HG03565 (cell line): ENCODE measurements at regions not wholly inside any gene's neighbourhood (a gene's known extent, or its start where the extent isn't known, plus 50 kb on each side); places are given as distances from the start of the nearest gene placed in this dataset.
A peak's percentile ranks its signal among the peaks of the same experiment; 100 is the strongest.

Source experiments
- ATAC-seq: cut with Tn5 transposase; IDR thresholded peaks from one replicate; pipeline ENCODE4 v1.9.1; 2021; ENCODE audit warnings: mild to moderate bottlenecking, moderate library complexity; ENCODE audit not compliant: unreplicated experiment

DNA sequence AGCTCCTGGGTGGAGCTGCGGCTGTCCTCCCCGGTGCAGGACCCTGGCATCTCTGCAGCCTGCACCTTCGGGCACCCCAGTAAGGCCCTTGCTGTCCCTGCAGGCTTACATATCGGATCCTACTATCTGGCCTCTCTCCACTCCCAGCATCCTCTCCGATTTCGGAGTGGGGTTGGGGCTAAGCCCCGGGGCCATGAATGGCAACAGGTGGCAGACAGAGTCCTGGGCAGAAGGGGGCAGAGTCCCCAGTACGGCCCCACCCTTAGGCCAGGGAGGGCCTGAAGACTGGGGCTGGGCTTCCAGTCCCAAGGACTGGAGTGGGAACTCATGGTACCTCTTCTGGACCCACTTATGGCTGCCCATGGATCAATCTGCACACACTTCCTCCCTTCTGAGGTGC is 180.4 kb upstream of the MC4R start:
- no peak for ATAC-seq

DNA sequence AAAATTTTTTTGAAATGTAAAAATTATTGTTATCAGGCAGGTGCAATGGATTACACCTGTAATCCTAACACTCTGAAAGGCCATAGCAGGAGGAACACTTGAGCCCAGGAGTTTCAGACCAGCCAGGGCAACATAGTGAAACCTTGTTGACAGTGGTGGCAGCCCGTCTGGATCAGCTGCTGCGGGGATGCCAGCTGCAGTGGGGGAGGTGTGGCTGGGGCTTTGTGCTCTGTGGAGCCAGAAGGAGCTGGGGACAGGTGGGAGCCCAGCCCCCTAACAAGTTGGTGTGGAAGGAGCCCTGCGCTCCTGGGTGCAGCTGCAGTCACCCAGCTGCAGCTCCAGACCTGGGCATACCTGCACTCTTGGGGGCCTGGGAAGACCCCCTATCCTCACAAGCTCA is 182.4 kb upstream of the MC4R start:
- ATAC-seq, result no peak

DNA sequence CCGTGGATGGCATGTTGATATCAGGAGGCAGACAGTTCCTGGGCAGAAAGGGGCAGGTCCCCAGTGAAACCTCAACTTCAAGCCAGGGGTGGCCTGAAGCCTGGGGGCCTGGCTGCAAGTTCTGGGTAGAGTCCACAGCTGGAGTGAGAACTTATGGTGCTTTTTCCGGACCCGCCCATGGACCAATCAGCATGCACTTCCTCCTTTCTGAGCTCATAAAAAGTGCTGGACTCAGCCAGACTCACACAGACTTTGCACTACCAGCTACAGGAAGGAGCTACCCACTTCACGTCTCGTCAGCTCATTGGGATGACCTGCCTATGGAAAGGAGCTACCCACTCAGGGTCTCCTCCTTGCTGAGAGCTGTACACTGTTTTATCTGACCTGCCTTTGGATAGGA is 183.1 kb upstream of the MC4R start:
- ATAC-seq, result no peak

DNA sequence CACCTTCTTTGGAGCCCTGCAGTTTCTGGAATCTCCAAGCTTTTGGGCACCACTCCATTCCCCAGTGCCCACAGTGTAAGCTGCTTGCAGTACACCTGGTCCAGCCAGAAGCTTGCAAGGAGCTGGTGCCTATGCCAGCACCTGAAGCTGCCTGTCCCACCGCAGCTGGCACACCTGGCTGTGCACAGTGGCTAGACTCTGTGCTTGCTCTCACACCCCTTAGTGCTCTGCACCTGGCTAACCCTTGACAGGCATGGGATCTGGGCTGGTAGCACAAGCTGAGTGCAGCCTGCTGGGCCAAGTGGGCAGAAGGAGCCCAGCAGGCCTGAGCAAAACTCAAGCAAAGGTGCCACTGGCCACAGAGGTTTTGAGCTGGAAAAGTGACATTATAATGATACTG is 183.8 kb upstream of the MC4R start:
- no peak for ATAC-seq

DNA sequence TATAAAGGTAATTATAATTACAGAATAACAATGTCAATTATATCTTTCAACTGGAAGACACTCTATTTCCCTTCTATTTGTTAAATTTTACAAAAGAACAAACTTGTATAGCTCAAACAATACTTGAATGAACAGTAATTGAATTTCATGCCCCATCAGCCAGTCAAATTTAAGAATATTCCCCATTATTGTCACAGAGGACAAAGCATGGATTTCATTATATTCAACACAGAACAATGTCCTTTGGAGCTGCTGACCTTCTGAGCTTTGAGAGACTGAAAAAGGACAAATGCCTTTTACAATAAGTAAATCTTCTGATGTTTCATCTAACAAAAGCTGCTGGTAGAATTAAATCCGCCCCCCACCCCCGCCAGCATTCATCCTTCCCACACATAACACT is 187.5 kb upstream of the MC4R start:
- ATAC-seq, result no peak

DNA sequence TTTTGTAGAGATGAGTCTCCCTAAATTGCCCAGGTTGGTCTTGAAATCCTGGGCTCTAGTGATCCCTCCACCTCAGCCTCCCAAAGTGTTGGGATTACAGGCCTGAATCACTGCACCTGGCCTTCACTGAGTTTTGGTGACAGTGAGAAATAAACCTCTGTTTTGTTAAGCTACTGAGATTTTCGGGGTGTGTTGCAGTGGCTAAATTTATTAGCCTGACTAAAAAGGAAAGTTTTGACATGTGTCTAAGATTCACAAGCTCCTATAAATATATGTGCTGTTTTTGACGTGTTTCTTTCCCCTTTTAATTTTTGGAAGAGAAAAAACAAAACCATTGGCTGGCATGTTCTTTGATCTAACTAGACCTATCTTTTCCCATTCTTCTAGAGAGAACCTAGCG is 190.5 kb upstream of the MC4R start:
- ATAC-seq, result no peak

DNA sequence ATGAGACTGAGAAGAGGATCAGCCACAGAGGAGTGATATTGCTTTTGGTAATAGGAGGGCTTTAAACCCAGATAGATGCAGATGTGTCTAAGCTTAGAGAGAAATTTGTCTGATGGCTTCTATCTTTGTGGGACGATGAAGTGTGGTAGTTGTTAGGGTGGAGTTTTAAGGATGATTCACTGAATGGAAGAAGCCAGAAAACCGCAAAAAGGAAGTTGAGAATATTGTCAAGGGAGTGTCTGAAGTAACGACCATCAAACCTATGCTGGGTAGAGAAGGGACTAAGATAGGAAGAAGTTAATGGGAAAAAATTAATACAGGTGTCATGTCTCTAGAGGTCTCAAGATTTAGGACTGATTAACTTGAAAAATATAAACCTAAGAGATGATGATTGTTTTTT is 195.6 kb upstream of the MC4R start:
- no peak for ATAC-seq

DNA sequence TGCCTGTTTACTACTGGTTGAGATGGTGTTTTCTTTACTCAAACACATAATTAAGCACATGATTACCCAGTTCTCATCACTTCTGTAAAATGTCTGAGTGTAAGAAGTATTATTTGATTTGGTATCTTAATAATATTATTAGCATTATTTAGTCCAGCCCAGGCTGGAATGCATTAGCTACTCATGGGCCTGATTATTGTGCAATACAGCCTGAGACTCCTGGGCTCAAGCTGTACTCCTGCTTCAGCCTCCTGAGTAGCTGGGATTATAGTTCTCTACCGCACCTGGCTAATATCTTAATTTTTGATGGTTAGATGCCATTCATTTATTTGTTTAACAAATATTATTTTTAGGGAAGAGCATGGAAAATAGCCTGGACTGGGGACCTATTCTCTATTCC is 197.6 kb upstream of the MC4R start:
- no peak for ATAC-seq

DNA sequence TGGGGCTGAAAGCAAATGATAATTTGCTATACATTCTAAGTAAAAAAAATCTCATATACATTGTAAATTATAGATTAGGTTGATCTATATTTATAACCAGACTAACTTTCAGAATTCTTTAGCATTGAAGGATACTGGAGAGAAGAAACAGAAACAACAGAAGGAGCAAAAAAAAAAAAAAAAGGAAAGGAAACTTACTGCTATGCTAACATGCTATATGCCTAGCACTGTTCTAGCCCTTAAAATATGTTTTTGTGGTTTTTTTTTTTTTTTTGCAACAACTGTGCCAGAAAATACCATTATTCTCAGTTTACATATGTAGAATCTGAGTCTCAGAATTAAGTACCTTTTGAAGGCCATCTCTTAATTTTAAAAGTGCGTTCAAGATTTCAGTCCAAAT is 204.9 kb upstream of the MC4R start:
- no peak for ATAC-seq

DNA sequence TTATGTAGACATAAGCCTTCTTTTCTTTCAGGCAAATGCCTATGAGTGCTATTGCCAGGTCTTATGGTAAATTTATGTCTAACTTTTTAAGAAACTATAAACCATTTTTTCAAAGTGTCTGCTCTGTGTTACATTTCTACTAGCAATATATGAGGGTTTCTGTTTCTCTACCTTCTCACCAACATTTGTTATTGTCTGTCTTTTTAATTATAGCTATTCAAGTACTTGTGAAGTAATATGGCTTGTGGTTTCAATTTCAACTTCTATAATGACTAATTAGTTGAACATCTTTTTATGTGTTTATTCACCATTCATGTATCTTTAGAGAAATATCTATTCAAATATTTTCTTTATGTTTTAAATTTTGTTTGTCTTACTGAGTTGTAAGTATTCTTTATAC is 213.1 kb upstream of the MC4R start:
- peak; percentile 45 for ATAC-seq

DNA sequence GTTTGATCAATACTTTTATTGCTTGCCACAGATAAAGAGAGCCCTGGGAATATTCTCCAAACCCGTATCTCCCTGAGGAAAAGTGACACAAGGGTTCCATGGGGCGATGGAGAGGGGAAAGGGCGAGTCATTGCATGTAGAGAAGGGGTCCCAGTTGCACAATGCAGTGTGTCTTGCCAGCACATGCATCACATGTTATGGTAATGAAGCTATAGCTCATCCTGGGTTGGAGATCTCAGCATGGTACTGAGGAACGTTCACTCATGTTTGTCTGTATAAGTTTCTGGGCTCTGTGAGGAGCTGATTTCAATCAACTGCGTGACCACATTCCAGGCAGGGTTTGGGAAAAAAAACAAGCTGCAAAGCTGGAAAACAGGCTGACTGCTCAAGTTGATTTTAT is 220.7 kb upstream of the MC4R start:
- ATAC-seq, result no peak

DNA sequence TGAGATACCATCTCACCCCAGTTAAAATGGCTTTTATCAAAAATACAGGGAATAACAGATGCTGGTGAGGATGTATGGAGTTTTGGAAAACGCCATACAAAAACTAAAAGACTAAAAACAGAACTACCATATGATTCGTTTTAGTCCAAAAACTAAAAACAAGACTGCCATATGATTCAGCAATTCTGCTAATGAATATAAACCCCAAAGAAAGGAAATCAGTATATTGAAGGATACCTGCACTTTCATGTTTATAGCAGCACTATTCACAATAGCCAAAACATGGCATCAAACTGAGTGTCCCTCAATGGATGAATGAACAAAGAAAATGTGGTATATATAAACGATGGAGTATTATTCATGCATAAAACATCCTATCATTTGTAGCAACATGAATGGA is 224.4 kb upstream of the MC4R start:
- ATAC-seq, result no peak

DNA sequence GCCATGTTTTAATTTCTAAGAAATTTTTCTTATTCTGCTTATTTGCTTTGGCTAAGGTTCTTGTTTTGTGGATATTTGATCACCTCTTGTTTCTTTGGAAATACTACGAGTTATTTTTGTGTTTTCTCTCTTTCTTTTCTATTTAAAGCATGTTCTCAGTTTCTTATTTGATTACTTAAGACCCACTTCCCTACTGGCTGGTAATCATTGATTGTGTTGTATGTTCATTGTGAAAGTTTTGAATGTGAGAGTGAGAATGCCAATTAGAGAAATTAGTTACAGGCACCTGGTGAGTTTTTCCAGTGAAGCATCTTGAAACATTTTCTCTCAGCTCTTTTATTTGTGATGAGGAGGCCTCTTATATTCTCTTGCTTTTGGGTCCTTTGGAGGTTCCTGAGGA is 226.7 kb upstream of the MC4R start:
- peak; percentile 81 for ATAC-seq

DNA sequence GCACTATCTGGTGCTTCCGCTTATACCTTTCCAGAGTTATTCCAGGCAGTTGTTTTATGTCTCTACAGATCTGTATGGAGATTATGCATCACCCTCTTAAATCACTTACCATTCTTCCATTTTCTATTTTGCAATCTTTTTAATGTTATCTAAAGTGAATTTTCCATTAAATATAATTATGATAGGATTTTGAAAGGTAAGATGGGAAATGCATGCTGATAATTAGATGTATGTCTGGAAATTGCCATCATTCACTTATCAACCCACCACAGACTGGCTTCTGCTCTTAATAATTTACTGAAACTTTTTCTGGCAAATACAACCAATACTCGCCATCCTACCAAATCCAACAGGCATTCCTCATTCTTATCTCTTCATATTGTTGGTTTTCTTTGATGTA is 227.4 kb upstream of the MC4R start:
- no peak for ATAC-seq

DNA sequence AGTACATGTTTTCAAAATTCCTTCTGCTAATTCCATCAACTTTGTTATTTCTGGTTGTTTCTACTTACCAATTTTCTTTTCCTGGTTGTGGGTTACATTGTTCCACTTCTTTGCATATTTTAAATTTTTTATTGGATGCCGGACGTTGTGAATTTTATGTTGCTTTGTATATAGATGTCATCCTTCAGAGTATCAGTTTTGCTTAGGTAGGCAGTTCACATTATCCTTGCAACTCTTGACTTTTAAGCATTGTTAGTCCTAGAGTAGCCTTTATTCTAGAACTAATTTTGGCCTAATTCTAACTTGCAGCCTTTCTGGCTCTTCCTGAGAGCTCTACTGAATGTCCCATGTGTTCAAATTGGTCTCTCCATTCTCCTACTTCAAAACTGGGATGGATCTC is 228.7 kb upstream of the MC4R start:
- no peak for ATAC-seq

DNA sequence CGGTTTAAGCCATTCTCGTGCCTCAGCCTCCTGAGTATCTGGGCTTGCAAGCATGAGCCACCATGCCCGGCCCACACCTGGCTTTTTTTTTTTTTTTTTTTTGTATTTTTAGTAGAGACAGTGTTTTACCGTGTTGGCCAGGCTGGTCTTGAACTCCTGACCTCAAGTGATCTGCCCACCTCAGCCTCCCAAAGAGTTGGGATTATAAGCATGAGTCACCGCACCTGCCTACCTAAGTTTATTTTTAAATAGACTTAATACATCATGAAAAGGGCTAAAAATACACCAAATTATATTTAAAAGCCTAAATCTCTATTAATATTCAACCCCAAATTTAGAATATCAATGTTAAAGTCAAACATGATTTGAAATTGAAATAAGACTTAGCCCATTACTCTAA is 250.8 kb upstream of the MC4R start:
- no peak for ATAC-seq

DNA sequence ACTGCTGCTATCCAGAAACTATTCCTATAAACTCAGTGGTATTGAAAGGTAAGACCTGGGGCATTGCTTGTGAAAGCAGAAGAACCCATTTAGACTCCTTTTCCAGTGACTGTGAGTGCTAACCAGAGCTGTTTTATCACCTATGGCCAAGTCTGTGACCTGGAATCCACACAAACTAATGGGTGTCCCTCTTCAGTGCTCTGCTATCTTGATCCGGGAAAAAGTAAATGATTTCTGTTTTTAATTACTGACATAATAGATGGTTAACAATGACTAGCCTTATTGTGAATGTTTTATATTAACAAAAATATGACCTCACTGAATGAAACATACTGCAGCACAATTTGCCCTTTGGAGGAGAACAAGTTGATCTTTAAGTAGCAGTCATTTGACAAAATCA is 251.6 kb upstream of the MC4R start:
- ATAC-seq, result no peak

DNA sequence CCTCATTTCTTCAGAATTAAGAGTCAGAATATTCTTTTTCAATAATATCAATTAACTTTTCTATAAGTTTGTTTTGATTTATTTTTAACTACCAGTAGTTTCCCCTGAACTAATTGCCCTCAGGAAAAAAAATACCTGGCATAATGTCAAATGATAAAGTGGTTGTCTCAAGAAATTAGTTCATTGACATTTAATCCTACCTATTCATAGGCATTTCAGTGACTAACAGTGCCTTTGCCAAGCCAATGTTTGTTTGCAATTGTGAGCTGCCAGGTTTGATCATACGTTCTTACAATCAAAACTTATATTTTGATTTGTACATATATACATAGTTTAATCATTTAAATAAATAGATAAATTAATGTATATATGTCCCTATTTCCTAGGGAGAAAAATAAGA is 267.3 kb upstream of the MC4R start:
- no peak for ATAC-seq

DNA sequence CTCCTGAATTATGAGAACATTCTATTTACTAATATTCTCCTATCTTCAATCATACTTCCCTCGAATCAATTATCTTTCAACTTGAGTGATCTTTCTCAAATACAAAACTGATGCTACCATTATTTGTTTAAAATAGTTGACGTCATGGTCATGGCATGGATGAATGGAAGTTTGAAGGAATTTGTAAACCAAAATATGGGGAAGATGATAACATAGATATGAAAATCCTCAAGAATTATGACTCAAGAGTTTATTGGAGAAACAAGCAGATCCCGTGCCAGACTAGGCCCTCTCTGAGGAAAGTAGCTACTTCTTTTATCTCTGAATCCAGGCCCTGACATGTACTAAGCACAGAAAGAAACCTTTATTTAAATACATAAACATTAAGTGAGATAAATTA is 270.4 kb upstream of the MC4R start:
- ATAC-seq, result no peak

DNA sequence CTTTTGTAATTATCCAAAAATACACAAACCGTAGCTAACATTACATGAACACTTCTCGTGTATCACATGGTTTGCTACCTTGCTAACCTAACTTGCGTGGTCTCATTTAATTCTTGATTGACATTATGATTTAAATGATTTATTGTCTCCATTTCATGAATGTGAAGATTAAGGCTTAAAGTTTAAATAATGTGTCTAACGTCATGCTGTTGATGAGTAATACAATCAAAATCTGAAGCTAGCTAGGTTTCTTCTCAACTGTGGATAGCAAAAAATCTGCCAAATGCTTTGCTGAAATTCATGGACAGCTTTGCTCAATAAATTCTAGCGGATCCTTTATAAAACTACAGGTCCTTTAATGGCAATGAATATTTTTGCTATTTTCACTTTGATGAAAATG is 274.1 kb upstream of the MC4R start:
- no peak for ATAC-seq

DNA sequence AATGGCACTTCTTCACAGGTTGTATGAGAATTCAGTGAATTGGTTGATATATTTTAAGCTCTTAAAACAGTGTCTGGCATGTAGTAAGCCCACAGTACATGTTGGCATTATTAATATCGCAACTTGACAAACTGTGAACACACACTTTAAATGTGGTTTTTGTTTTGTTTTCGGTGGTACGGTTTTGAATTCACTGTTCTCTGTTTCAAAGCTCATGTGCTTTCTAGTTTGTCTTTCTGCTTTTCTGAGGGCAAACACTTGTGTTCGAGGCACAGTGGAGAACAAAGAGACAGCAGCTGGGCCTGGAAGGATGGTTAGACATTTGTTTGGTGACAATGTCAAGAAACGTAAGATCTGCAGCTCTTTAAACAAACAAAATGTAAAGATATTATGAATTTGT is 276.5 kb upstream of the MC4R start:
- ATAC-seq, result peak; percentile 98

DNA sequence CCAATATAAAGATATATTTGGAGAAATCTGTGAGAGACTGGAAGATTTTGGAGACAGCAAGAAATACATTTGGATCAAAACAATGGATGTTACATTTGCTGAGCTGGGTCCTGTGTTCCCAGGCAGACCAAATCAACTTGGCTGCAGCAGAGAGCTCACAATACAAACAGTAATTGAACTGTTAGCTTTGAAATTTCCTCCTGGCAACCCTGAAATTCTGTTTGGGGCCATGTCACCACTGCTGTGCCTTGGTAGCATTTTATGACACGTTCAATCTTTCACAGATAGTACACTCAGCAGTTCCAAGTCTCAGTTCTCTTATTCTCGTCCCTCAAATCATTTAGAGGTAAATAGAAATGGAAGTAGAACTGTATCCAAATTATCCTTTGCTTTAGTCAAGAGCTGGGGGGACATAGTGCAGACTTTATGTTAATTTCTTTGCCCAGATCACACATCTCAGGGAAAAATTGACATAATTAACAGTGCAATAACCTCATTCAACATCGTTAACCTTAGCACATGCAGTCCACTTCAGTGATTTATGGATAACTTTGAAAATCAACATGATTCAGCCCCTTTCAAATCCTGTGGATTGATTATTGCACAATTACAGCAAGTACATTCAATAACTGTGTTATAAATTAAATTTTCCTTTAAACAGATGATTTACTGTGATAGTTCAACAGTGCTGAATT is 277.4 kb upstream of the MC4R start:
- no peak for ATAC-seq

DNA sequence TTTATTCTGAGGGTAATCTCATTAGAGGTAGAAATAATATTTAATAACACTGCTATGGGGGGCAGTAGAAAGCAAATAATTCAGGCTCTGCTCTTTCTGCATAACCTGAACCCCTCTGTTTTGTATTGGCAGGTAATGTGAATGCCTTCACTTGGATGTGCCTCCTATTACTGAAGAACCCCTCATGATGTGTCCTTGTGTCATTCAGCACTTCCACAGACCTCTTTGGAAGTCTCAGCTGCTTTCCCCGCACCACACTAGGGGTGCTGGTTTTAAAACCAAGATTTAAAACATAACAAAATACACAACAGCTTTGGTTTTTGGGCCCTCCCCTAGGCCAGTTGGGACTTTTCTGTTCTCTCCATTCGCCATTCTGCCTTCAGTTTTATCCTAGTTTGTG is 281.7 kb upstream of the MC4R start:
- no peak for ATAC-seq

DNA sequence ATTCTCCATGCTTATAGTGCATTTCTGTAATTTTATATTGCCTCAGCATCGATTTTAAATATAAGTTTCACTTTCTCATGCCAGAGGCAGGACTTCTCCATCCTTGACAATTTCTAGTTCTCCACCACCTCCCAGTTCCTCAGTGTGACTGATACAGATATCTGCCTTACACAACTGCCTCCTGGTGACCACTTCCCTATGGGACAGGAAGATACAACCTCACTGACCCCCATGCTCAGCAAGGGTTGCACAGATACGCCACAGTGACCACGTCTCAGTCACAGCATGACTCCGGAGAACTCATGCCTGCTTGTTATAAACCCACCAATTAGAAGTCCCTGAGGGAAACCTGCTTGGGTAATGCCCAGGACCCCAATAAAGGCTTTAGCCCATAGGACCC is 284.0 kb upstream of the MC4R start:
- ATAC-seq, result no peak
